ENCODE measurements at regions not wholly inside any gene's neighbourhood (a gene's known extent, or its start where the extent isn't known, plus 50 kb on each side); places are given as distances from the start of the nearest gene placed in this dataset.

DNA sequence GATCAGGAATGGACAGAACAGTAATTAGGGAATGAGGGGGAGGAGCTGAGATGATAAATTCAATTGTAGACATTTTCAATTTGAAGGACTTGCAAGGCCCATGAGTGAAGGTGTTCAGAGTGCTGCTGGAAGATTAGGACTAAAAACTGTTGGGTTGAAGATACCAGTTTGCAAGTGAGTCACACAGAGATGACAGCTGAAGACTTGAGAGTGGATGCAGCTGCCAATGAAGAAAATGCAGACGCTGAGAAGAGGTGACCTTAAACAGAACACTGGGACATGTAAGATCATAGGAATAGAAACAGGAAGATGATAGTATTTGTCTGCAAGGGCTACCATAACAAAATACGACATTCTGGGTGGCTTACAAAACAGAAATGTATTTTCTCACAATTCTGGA, 1716.5 kb upstream of the SLC10A2 start:
- TF ChIP-seq POLR2AphosphoS5 (IDR thresholded peaks at IDR 0.05; ENCODE audit: low read depth, low read length), result no peak
- no peak for TF ChIP-seq POLR2A (IDR thresholded peaks at IDR 0.05; ENCODE audit: low read depth, low read length)
- no peak for TF ChIP-seq TAF1 (IDR thresholded peaks at IDR 0.05; ENCODE audit: borderline replicate concordance, low read depth, low read length)
- no peak for FAIRE-seq
- DNase-seq (ENCODE audit: insufficient read length), result no peak

DNA sequence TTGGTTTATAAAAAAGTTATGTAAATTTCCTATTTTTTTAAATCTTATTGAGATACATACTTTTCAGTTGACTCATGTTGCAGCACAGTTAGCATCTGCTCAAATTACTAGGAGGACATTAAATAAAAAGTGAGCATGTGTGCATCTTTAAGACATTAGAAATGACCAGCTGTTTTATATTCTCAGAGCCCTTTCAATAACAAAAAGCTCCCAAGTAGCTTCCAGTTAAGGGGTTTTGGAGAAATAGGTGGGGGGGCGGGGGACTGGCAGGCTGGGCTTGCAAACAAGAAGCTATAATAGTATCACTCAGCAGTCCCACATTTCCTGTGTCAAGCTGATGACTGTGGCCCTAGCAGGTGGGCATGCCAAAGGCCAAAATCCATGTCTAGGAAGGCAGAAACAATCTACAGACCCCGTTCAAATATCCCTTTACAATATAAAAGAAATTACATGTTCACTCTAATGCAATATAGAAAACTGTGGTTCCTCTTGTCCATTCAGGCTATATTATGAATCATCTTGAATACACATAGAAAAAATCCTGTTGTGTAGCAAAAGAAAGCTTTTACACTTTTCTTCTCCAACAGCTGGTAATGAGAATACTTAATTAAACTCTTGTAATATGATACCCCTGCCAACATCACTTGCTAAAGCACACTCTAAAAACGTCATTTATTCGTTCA, 1713.2 kb upstream of the SLC10A2 start:
- TF ChIP-seq TAF1 (IDR thresholded peaks at IDR 0.05; ENCODE audit: borderline replicate concordance, low read depth, low read length) (no peak), POLR2AphosphoS5 (IDR thresholded peaks at IDR 0.05; ENCODE audit: low read depth, low read length) (no peak)
- DNase-seq (ENCODE audit: insufficient read length) (no peak), FAIRE-seq (no peak)

DNA sequence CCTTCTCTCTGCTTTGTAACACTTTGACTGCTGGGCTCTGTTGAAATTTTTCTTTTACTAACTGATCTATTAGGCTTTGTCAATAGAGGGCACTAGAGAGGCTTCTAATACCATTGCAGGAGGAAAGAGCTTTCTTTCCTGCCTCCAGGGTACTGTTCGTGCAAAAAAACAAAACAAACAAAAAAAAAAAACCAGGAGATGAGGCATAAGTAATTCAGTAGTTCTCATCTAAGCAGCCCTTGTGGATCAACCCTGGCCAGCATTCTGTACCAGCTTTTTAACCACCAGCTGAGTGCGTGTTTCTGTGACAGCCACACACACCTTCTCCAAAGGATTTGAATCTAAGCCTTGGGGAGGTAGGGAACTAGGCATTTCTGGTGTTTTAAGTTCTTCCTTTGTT, 1707.6 kb upstream of the SLC10A2 start:
- DNase-seq (ENCODE audit: insufficient read length) (no peak), FAIRE-seq (no peak)
- no peak for TF ChIP-seq TAF1 (IDR thresholded peaks at IDR 0.05; ENCODE audit: borderline replicate concordance, low read depth, low read length)
- no peak for TF ChIP-seq POLR2AphosphoS5 (IDR thresholded peaks at IDR 0.05; ENCODE audit: low read depth, low read length)
- no peak for TF ChIP-seq POLR2A (IDR thresholded peaks at IDR 0.05; ENCODE audit: low read depth, low read length)

DNA sequence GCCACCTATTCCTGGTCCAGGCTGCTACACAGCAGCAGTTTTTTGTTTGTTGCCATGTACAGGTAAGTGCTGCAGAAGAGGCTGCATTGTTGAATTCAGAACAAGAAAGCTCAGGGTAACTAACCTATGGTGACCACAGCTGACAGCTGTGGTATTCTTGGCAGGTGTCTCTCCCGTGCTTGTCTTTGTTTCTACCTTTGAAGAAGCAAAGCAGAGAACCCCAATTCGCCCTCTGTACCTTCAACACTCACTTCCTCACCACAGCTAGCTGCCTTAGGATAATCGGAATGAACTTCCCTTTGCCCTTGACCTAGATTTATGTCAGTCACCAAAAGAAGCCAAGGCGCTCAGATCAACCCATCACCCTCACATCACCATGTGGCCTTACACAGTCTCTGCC, 1703.3 kb upstream of the SLC10A2 start:
- DNase-seq (ENCODE audit: insufficient read length), result no peak
- TF ChIP-seq POLR2A (IDR thresholded peaks at IDR 0.05; ENCODE audit: low read depth, low read length), result no peak
- no peak for FAIRE-seq

DNA sequence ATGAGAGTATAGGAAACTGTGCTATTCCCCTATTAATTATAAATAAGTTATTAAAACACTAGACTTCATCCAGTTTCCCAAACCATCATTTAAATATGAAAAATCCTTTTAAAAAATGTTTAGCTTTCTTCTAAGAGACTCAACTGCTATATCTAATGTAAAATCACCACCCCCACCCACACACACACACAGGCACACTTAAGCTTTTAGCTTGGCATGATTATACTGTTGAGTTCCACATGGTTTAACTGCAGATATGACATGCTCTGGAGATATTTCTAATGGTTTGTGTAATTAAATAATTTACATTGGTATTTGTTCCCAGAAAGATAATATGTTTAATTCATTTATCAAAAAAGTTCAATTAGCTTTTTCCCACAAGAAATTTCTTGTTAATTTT, 1700.1 kb upstream of the SLC10A2 start:
- FAIRE-seq (no peak), DNase-seq (ENCODE audit: insufficient read length) (no peak)
- TF ChIP-seq POLR2A (IDR thresholded peaks at IDR 0.05; ENCODE audit: low read depth, low read length) (no peak), TAF1 (IDR thresholded peaks at IDR 0.05; ENCODE audit: borderline replicate concordance, low read depth, low read length) (no peak), POLR2AphosphoS5 (IDR thresholded peaks at IDR 0.05; ENCODE audit: low read depth, low read length) (no peak)

DNA sequence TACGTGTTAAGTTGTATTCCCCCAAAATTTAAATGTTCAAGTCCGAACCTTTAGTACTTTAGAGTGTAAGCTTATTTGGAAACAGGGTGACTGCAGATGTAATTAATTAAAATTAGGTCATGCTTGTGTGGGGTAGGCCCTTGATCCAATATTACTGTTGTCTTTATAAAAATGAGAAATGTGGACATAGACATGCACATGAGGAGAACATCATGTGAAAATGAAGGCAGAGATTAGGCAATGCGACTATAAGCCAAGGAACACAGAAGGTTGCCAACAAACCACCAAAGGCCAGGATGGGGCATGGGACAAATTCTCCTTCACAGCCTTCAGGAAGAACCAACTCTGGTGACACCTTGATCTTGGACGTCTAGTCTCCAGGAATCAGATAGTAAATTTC, 1698.4 kb upstream of the SLC10A2 start:
- FAIRE-seq (no peak), DNase-seq (ENCODE audit: insufficient read length) (no peak)
- TF ChIP-seq POLR2AphosphoS5 (IDR thresholded peaks at IDR 0.05; ENCODE audit: low read depth, low read length) (no peak), POLR2A (IDR thresholded peaks at IDR 0.05; ENCODE audit: low read depth, low read length) (no peak), TAF1 (IDR thresholded peaks at IDR 0.05; ENCODE audit: borderline replicate concordance, low read depth, low read length) (no peak)

DNA sequence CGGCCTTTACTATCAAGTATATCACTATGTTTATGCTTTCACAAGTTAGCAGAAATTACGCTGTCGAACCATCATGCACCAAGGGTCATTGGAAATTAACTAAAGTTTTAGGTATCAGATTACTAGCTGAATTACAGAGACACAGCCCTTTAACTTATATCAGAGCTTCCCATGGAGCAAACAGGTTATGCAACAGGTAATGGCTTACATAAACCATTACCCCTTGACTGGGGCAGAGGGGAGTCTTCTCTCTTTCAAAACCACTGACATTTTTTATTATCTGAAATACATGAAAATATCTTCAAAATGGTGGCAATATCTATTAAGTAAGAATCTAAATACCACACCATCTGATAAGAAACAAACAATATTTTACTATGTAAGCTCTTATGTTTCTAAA, 1692.9 kb upstream of the SLC10A2 start:
- DNase-seq (ENCODE audit: insufficient read length) (no peak), FAIRE-seq (no peak)
- no peak for TF ChIP-seq TAF1 (IDR thresholded peaks at IDR 0.05; ENCODE audit: borderline replicate concordance, low read depth, low read length)
- no peak for TF ChIP-seq POLR2AphosphoS5 (IDR thresholded peaks at IDR 0.05; ENCODE audit: low read depth, low read length)
- TF ChIP-seq POLR2A (IDR thresholded peaks at IDR 0.05; ENCODE audit: low read depth, low read length), result no peak

DNA sequence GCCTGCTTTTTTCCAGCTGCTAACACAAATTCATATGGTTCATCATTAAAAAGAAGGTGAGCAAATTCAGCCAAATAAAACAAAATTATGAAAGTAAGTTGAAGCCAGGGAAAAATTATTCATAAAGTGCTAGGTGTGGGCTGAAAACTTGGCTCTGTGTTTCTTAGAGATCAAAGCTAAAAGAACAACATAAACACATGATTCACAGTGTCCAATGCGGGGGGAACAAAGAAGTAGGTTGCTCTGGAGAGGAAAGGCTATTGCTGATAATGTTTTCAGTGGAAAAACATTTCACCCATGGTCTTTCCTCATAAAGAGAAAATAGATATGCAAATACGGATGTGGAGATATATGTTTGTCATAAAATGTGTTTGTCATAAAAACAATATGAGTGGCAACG, 1691.5 kb upstream of the SLC10A2 start:
- FAIRE-seq (no peak), DNase-seq (ENCODE audit: insufficient read length) (no peak)
- TF ChIP-seq POLR2AphosphoS5 (IDR thresholded peaks at IDR 0.05; ENCODE audit: low read depth, low read length) (no peak), TAF1 (IDR thresholded peaks at IDR 0.05; ENCODE audit: borderline replicate concordance, low read depth, low read length) (no peak), POLR2A (IDR thresholded peaks at IDR 0.05; ENCODE audit: low read depth, low read length) (no peak)

DNA sequence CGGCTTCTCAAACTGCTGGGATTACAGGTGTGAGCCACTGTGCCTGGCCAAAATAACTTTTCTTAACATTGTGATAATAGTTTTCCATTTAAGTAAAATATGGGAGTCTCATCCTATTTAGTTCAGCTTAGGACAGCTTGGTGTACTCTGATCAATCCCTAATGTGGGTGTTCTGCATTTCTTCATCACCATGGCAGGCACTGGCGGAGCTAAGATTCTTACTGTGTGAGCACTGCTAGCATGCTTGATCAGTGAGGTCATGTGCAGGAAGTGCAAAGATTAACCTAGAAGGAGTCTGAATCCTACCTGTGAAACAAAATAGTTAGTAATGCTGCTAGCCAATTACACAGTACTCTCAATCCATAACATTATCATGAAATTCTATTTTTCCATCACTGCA, 1684.2 kb upstream of the SLC10A2 start:
- DNase-seq (ENCODE audit: insufficient read length) (no peak), FAIRE-seq (no peak)
- TF ChIP-seq POLR2A (IDR thresholded peaks at IDR 0.05; ENCODE audit: low read depth, low read length), result no peak
- no peak for TF ChIP-seq TAF1 (IDR thresholded peaks at IDR 0.05; ENCODE audit: borderline replicate concordance, low read depth, low read length)
- TF ChIP-seq POLR2AphosphoS5 (IDR thresholded peaks at IDR 0.05; ENCODE audit: low read depth, low read length), result no peak

DNA sequence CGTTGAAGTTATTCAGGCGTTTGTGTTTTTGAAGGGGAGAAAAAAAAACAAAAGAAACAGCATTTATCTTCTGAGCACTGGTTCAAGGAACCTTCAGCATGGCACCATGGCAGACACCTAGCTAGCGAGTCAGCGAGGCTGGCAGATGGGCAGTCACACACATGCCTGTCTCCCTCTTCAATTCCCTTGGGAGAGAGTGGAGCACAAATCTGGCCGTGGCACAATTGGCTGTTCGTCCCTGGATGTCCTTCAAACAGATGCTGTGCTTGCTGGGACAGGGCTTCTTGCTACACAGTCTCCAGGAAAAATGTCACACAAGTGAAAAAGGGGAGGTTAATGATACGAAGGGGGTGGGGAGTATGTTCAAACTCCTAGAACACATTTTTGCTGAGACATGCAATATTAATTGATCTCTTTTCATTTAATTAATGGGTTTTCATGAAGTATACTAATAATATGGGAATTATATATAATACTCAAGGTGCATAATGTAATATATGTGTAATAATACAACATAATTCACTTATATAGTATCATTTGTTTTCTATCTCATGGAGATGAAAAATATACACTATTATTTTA, 1674.5 kb upstream of the SLC10A2 start:
- DNase-seq (ENCODE audit: insufficient read length) (no peak), FAIRE-seq (no peak)
- TF ChIP-seq POLR2A (IDR thresholded peaks at IDR 0.05; ENCODE audit: low read depth, low read length) (no peak), POLR2AphosphoS5 (IDR thresholded peaks at IDR 0.05; ENCODE audit: low read depth, low read length) (no peak), TAF1 (IDR thresholded peaks at IDR 0.05; ENCODE audit: borderline replicate concordance, low read depth, low read length) (no peak)

DNA sequence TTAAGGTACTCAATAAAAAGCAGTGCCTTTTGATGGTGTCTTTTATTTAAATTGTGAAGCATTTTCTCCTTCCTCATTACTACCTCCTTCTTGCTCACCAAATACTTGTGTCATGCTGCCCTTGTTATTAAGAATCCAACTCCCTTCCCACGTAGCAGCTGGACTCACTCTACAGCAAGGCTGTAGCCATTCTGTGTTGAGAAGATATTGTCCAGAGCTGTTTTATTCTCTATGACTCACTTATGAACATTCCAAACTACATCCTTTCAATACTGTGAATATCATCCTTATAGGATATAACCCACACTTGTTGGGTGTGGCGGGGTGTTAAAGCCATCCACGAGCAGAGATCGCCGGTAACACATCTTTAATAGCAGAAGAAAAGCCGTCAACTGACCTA, 1671.5 kb upstream of the SLC10A2 start:
- no peak for TF ChIP-seq POLR2A (IDR thresholded peaks at IDR 0.05; ENCODE audit: low read depth, low read length)
- TF ChIP-seq POLR2AphosphoS5 (IDR thresholded peaks at IDR 0.05; ENCODE audit: low read depth, low read length), result no peak
- no peak for TF ChIP-seq TAF1 (IDR thresholded peaks at IDR 0.05; ENCODE audit: borderline replicate concordance, low read depth, low read length)
- no peak for DNase-seq (ENCODE audit: insufficient read length)
- no peak for FAIRE-seq

DNA sequence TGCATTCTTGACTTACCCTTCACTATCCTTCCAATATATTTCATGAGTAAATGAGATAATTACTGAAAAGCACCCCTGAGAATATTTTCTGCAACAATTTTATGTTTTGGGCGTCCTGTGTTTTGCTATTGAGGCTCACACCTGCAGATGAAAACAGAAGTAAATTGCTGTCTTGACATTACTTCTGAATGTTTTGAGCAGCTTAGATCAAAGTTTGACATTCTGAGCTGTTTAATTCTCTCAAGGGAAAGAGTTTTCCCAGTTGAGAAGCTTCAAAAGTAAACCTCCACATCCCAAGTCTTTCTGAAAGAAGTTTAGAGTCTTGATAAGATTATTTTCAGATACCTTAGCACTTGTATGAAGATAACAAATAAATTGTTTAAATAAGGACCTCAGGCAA, 1667.2 kb upstream of the SLC10A2 start:
- no peak for FAIRE-seq

More for the DNA sequence above, 1667.2 kb upstream of the SLC10A2 start:
- TF ChIP-seq TAF1 (IDR thresholded peaks at IDR 0.05; ENCODE audit: borderline replicate concordance, low read depth, low read length) (no peak), POLR2AphosphoS5 (IDR thresholded peaks at IDR 0.05; ENCODE audit: low read depth, low read length) (no peak), POLR2A (IDR thresholded peaks at IDR 0.05; ENCODE audit: low read depth, low read length) (no peak)
- no peak for DNase-seq (ENCODE audit: insufficient read length)

Measured in GM12892 (cell line).